ENCODE measurements at regions not wholly inside any gene's neighbourhood (a gene's known extent, or its start where the extent isn't known, plus 50 kb on each side); places are given as distances from the start of the nearest gene placed in this dataset.

DNA sequence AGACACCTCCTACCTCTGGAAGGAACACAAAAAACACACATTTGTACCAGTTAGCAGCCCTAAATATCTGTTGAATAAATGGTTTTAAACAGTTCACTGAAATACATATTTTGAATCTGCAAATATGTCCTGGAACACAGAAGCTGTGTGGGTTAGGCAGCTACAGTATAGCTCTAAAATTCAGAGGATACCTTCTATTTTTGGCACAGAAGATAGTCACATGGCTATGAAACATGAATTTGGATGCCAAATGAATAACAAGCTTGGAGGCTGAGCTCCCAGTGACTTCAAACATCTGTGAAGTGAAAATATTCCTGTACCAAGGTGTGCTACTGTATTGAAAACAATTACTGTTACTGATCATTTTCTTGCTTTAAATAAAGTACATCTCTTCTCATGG, 391.5 kb upstream of the ADGRL2 start:
- TF ChIP-seq EZH2 (IDR thresholded peaks at IDR 0.05) (no peak), POLR2AphosphoS5 (IDR thresholded peaks at IDR 0.05; ENCODE audit: borderline replicate concordance, low read depth, low read length) (no peak)

All from SK-N-MC (cell line).